ENCODE measurements at regions not wholly inside any gene's neighbourhood (a gene's known extent, or its start where the extent isn't known, plus 50 kb on each side); places are given as distances from the start of the nearest gene placed in this dataset.

- no peak overlapping the region for H3K4me3 ChIP-seq (ENCODE audit: low read depth, low read length)
- no peak for DNase-seq (ENCODE audit: low read depth)
- no peak for TF ChIP-seq CTCF (conservative IDR thresholded peaks at IDR 0.05; ENCODE audit: low read depth, low read length)
Observed at GRCh38 chr13:61779456-61779855, 363.8 kb upstream of the PCDH20 start.

GRCh38 chr13:61778531-61778930 is 362.9 kb upstream of the PCDH20 start:
- TF ChIP-seq CTCF (conservative IDR thresholded peaks at IDR 0.05; ENCODE audit: low read depth, low read length), result no peak
- no peak overlapping the region for H3K4me3 ChIP-seq (ENCODE audit: low read depth, low read length)

GRCh38 chr13:61777899-61778298 is 362.2 kb upstream of the PCDH20 start:
- H3K4me3 ChIP-seq (ENCODE audit: low read depth, low read length), result no peak overlapping the region
- no peak for DNase-seq (ENCODE audit: low read depth)
- TF ChIP-seq CTCF (conservative IDR thresholded peaks at IDR 0.05; ENCODE audit: low read depth, low read length), result no peak

More at GRCh38 chr13:61778531-61778930, 362.9 kb upstream of the PCDH20 start:
- no peak for DNase-seq (ENCODE audit: low read depth)

- TF ChIP-seq CTCF (conservative IDR thresholded peaks at IDR 0.05; ENCODE audit: low read depth, low read length), result no peak
- DNase-seq (ENCODE audit: low read depth), result no peak
- H3K4me3 ChIP-seq (ENCODE audit: low read depth, low read length), result no peak overlapping the region
Observed at GRCh38 chr13:61777271-61777670, 361.6 kb upstream of the PCDH20 start.

- no peak for TF ChIP-seq CTCF (conservative IDR thresholded peaks at IDR 0.05; ENCODE audit: low read depth, low read length)
Observed at GRCh38 chr13:61774903-61775302, 359.3 kb upstream of the PCDH20 start.

GRCh38 chr13:61770681-61771080 is 355.0 kb upstream of the PCDH20 start:
- TF ChIP-seq CTCF (conservative IDR thresholded peaks at IDR 0.05; ENCODE audit: low read depth, low read length), result no peak
- no peak overlapping the region for H3K4me3 ChIP-seq (ENCODE audit: low read depth, low read length)
- DNase-seq (ENCODE audit: low read depth), result no peak

More at GRCh38 chr13:61774903-61775302, 359.3 kb upstream of the PCDH20 start:
- DNase-seq (ENCODE audit: low read depth), result no peak
- no peak overlapping the region for H3K4me3 ChIP-seq (ENCODE audit: low read depth, low read length)

GRCh38 chr13:61768175-61768574 is 352.5 kb upstream of the PCDH20 start:
- no peak for TF ChIP-seq CTCF (conservative IDR thresholded peaks at IDR 0.05; ENCODE audit: low read depth, low read length)
- DNase-seq (ENCODE audit: low read depth), result no peak
- no peak overlapping the region for H3K4me3 ChIP-seq (ENCODE audit: low read depth, low read length)
